Ascending aorta (tissue), 2 donors: ENCODE measurements at regions not wholly inside any gene's neighbourhood (a gene's known extent, or its start where the extent isn't known, plus 50 kb on each side); places are given as distances from the start of the nearest gene placed in this dataset.

ENCODE experiments used
- DNase-seq, 2 donors: peaks; one replicate each; pipeline ENCODE4 v3.0.0-alpha.2; 2019; ENCODE audit warnings: low spot score in 2 of 2
- H3K27ac ChIP-seq, 2 donors: fragments of 200-600 bp; sonication (generic); one replicate each; pipeline ENCODE4 v1.5.1; 2016 to 2017; ENCODE audit warnings: mild to moderate bottlenecking in 1 of 2
- H3K27me3 ChIP-seq: fragments of 200-600 bp; sonication (generic); one replicate; pipeline ENCODE4 v1.5.1; 2017
- H3K36me3 ChIP-seq, 2 donors: fragments of 200-600 bp; sonication (generic); one replicate each; pipeline ENCODE4 v1.5.1; 2016
- H3K4me1 ChIP-seq, 2 donors: fragments of 200-600 bp; sonication (generic); one replicate each; pipeline ENCODE4 v1.5.1; 2016 to 2017; ENCODE audit warnings: mild to moderate bottlenecking in 1 of 2
- H3K4me3 ChIP-seq, 2 donors: fragments of 200-600 bp; sonication (generic); one replicate each; pipeline ENCODE4 v1.5.1; 2016 to 2017; ENCODE audit warnings: mild to moderate bottlenecking in 1 of 2
- H3K9me3 ChIP-seq, 2 donors: fragments of 200-600 bp; sonication (generic); one replicate each; pipeline ENCODE4 v1.5.1; 2016
- CTCF ChIP-seq, 3 experiments: fragments of 200-600 bp in 2 of 3; fragments of 450-650 bp in 1 of 3; sonication (generic) in 2 of 3; IDR thresholded peaks; one replicate each; pipeline ENCODE4 v1.5.1; 2016 to 2019; ENCODE audit warnings: antibody characterized with exemption in 3 of 3, mild to moderate bottlenecking in 1 of 3, moderate library complexity in 1 of 3
- intact Hi-C: fragments of 100-400 bp; cut with DNase I; formaldehyde crosslinking; loops from one replicate; pipeline ENCODE4 v1.15.1; 2023

- Histone ChIP-seq H3K4me3 (no peak overlapping the region), H3K36me3 (no peaks in the 10 kb centered on the region), H3K27me3 (no peaks in the 10 kb centered on the region), H3K4me1 (peaks cover 0 to 16% of the 10 kb centered on the region in 2 donors), H3K9me3 (no peaks in the 10 kb centered on the region), H3K27ac (no peak overlapping the region)
- DNase-seq = no peak
- no peak for TF ChIP-seq CTCF (IDR thresholded peaks at IDR 0.05)
- intact Hi-C loops = no loop called here
These were observed 141.5 kb upstream of the LRFN2 start for GRCh38 chr6:40728643-40729042.

- peaks cover 0 to 4% of the 10 kb centered on the region in 2 donors for H3K4me1 ChIP-seq
- DNase-seq = no peak
- H3K4me3 ChIP-seq = no peak overlapping the region
- H3K9me3 ChIP-seq = no peaks in the 10 kb centered on the region
- no peaks in the 10 kb centered on the region for H3K27me3 ChIP-seq
- no peaks in the 10 kb centered on the region for H3K36me3 ChIP-seq
- intact Hi-C loops = no loop called here
- no peak for TF ChIP-seq CTCF (IDR thresholded peaks at IDR 0.05)
- H3K27ac ChIP-seq = no peak overlapping the region
These were observed 140.1 kb upstream of the LRFN2 start for GRCh38 chr6:40727271-40727670.

DNA sequence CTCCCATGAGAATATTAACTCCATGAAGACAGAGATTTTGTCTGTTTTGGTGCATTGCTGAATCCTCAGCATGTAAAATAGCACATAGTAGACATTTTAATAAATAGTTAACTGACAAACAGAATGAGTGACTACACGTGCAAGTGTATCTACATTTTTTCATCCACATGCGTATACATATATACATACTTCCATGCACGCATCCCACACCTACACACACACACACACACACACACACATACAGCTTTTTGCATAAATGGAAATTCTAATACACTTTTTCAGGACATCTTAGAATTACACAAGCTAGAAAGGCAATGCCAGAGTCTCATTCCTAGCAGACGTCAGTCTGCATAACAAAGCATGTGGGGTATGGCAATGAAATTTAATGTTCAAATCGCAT, 139.7 kb upstream of the LRFN2 start:
- Histone ChIP-seq H3K9me3 (no peaks in the 10 kb centered on the region), H3K27ac (no peak overlapping the region), H3K4me1 (no peaks in the 10 kb centered on the region), H3K36me3 (no peaks in the 10 kb centered on the region), H3K4me3 (no peak overlapping the region), H3K27me3 (no peaks in the 10 kb centered on the region)
- intact Hi-C loops = no loop called here
- no peak for DNase-seq
- no peak for TF ChIP-seq CTCF (IDR thresholded peaks at IDR 0.05)

GRCh38 chr6:40725390-40725789, 138.2 kb upstream of the LRFN2 start:
- Histone ChIP-seq H3K9me3 (no peaks in the 10 kb centered on the region), H3K4me1 (peaks cover 0 to under 1% of the 10 kb centered on the region in 2 donors), H3K27ac (no peak overlapping the region), H3K36me3 (no peaks in the 10 kb centered on the region), H3K27me3 (no peaks in the 10 kb centered on the region), H3K4me3 (no peak overlapping the region)
- TF ChIP-seq CTCF (IDR thresholded peaks at IDR 0.05) = no peak
- no peak for DNase-seq
- intact Hi-C loops = no loop called here

- no peaks in the 10 kb centered on the region for H3K36me3 ChIP-seq
- no peaks in the 10 kb centered on the region for H3K27me3 ChIP-seq
- no peak overlapping the region for H3K4me3 ChIP-seq
- DNase-seq = no peak
- H3K4me1 ChIP-seq = peaks cover 0 to 6% of the 10 kb centered on the region in 2 donors
- no peak for TF ChIP-seq CTCF (IDR thresholded peaks at IDR 0.05)
- no peak overlapping the region for H3K27ac ChIP-seq
- no peaks in the 10 kb centered on the region for H3K9me3 ChIP-seq
- intact Hi-C loops = no loop called here
These were observed 137.7 kb upstream of the LRFN2 start for GRCh38 chr6:40724886-40725285.

- H3K36me3 ChIP-seq = no peaks in the 10 kb centered on the region
- no peak for DNase-seq
- no peaks in the 10 kb centered on the region for H3K9me3 ChIP-seq
- H3K4me1 ChIP-seq = peaks cover 0 to 12% of the 10 kb centered on the region in 2 donors
- H3K4me3 ChIP-seq = no peak overlapping the region
- intact Hi-C loops = no loop called here
- H3K27ac ChIP-seq = no peak overlapping the region
- no peak for TF ChIP-seq CTCF (IDR thresholded peaks at IDR 0.05)
- no peaks in the 10 kb centered on the region for H3K27me3 ChIP-seq
These were observed 136.8 kb upstream of the LRFN2 start for GRCh38 chr6:40723967-40724366.
